MM.1S (cell line): ENCODE measurements at regions not wholly inside any gene's neighbourhood (a gene's known extent, or its start where the extent isn't known, plus 50 kb on each side); places are given as distances from the start of the nearest gene placed in this dataset.

Source experiments
- DNase-seq: peaks from one replicate; pipeline ENCODE4 v3.0.0-alpha.2; 2015
- H2AFZ ChIP-seq: fragments of 300-600 bp; sonication (generic); 2 replicates; pipeline ENCODE4 v1.6.0; 2016; ENCODE audit warnings: antibody characterized with exemption, low read length
- H3F3A ChIP-seq: fragments of 300-600 bp; sonication (generic); 2 replicates; pipeline ENCODE4 v1.6.1; 2016; ENCODE audit warnings: mild to moderate bottlenecking, antibody characterized with exemption, low read length, moderate library complexity, mixed read lengths; ENCODE audit not compliant: insufficient read depth
- H3K27ac ChIP-seq: fragments of 300-600 bp; sonication (generic); 2 replicates; pipeline ENCODE4 v1.5.1; 2016; ENCODE audit warnings: mild to moderate bottlenecking, low read length
- H3K27me3 ChIP-seq: fragments of 300-600 bp; sonication (generic); replicated peaks from 2 replicates; pipeline ENCODE4 v1.6.0; 2016; ENCODE audit warnings: low read length; ENCODE audit not compliant: insufficient read depth
- H3K36me3 ChIP-seq: fragments of 300-600 bp; sonication (generic); replicated peaks from 2 replicates; pipeline ENCODE4 v1.6.1; 2016; ENCODE audit warnings: mild to moderate bottlenecking, low read length, mixed read lengths; ENCODE audit not compliant: insufficient read depth
- H3K4me1 ChIP-seq: fragments of 300-600 bp; sonication (generic); 2 replicates; pipeline ENCODE4 v1.6.1; 2016; ENCODE audit warnings: low read length, mixed read lengths
- H3K4me2 ChIP-seq: fragments of 300-600 bp; sonication (generic); 2 replicates; pipeline ENCODE4 v1.6.0; 2016; ENCODE audit warnings: low read depth, low read length
- H3K4me3 ChIP-seq: fragments of 300-600 bp; sonication (generic); 2 replicates; pipeline ENCODE4 v1.5.1; 2016; ENCODE audit warnings: low read length, mixed read lengths
- H3K79me2 ChIP-seq: fragments of 300-600 bp; sonication (generic); 2 replicates; pipeline ENCODE4 v1.6.1; 2016; ENCODE audit warnings: mixed run types, low read length, mixed read lengths
- H3K9ac ChIP-seq: fragments of 300-600 bp; sonication (generic); 2 replicates; pipeline ENCODE4 v1.6.1; 2016; ENCODE audit warnings: low read length, mixed read lengths
- H3K9me2 ChIP-seq: fragments of 300-600 bp; sonication (generic); replicated peaks from 2 replicates; pipeline ENCODE4 v1.6.1; 2016; ENCODE audit warnings: mild to moderate bottlenecking, low read length, mixed read lengths; ENCODE audit not compliant: insufficient read depth
- H3K9me3 ChIP-seq: fragments of 300-600 bp; sonication (generic); replicated peaks from 2 replicates; pipeline ENCODE4 v1.6.1; 2016; ENCODE audit warnings: mild to moderate bottlenecking, low read length, mixed read lengths; ENCODE audit not compliant: insufficient read depth
- H4K20me1 ChIP-seq: fragments of 300-600 bp; sonication (generic); 2 replicates; pipeline ENCODE4 v1.6.1; 2016; ENCODE audit warnings: mild to moderate bottlenecking, low read length, moderate library complexity, mixed read lengths; ENCODE audit not compliant: insufficient read depth
- CTCF ChIP-seq: fragments of 300-600 bp; sonication (generic); IDR thresholded peaks from 2 replicates; pipeline ENCODE4 v1.5.1; 2016; ENCODE audit warnings: antibody characterized with exemption, low read length, mixed read lengths
- EZH2 ChIP-seq: fragments of 300-600 bp; sonication (generic); optimal IDR thresholded peaks from 2 replicates; pipeline ENCODE3; 2017; ENCODE audit warnings: low read depth, mild to moderate bottlenecking, antibody characterized with exemption, low read length, mixed read lengths
- EZH2phosphoT487 ChIP-seq: fragments of 300-600 bp; sonication (generic); IDR thresholded peaks from 2 replicates; pipeline ENCODE4 v1.6.1; 2018; ENCODE audit warnings: antibody characterized with exemption, low read length

DNA sequence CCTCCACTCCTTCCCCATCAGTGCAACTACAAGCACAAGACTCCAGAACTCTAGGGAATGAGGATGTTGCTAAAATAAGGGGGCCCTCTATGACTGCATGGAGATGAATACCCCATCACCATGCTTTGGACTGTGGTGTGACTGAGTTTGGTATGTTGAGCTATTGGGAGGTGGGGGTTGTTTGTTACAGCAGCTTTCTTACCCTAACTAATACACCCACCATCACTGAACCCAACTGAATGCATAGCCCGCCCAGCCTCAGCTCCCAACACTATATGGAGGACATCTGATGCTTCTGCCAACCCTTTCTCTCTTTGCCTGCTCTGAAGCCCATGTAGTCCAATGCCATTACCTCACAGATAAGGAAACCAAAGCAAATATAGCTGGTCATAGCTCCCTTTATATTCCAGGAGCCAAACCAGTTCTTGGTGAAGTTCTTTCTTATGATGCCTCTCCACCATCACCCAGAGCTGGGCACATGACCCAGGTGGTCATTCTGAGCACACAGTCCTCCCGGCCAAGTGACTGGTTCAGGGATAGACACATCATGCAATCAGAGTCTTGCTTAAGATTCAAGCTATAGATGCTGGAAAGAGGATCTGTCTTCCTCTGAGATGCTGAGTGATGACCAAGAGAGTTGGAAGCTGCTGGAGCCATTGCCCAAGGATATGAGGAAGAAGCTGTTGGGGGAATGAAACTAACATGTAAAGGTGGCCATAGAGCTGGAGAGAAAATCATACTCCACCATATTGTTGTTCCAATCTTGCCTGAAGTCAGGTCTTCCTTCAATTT is 155.6 kb upstream of the HAAO start:
- H3K79me2 ChIP-seq = no peaks in the 10 kb centered on the region
- no peaks in the 10 kb centered on the region for H3F3A ChIP-seq
- no peaks in the 10 kb centered on the region for H3K27me3 ChIP-seq
- no peaks in the 10 kb centered on the region for H3K9me2 ChIP-seq
- TF ChIP-seq EZH2phosphoT487 = no peak
- TF ChIP-seq EZH2 = no peak
- no peak for TF ChIP-seq CTCF
- H2AFZ ChIP-seq = no peak overlapping the region
- no peak overlapping the region for H3K4me2 ChIP-seq
- no peak overlapping the region for H3K4me3 ChIP-seq
- H3K9me3 ChIP-seq = no peaks in the 10 kb centered on the region
- H3K27ac ChIP-seq = no peak overlapping the region
- H3K9ac ChIP-seq = no peak overlapping the region
- no peak for DNase-seq
- H3K4me1 ChIP-seq = peaks cover 9% of the 10 kb centered on the region
- H3K36me3 ChIP-seq = no peaks in the 10 kb centered on the region
- no peaks in the 10 kb centered on the region for H4K20me1 ChIP-seq

GRCh38 chr2:42944779-42945415 is 152.5 kb upstream of the HAAO start:
- Histone ChIP-seq H3K4me1 (peaks cover 9% of the 10 kb centered on the region), H3K4me2 (no peak overlapping the region), H3K9ac (no peak overlapping the region), H3K9me3 (no peaks in the 10 kb centered on the region), H3K27me3 (no peaks in the 10 kb centered on the region), H3K9me2 (no peaks in the 10 kb centered on the region), H3K36me3 (no peaks in the 10 kb centered on the region), H3K79me2 (no peaks in the 10 kb centered on the region), H4K20me1 (no peaks in the 10 kb centered on the region), H3K27ac (no peak overlapping the region), H2AFZ (no peak overlapping the region), H3K4me3 (no peak overlapping the region), H3F3A (no peaks in the 10 kb centered on the region)
- DNase-seq = no peak
- TF ChIP-seq EZH2phosphoT487 (no peak), CTCF (no peak), EZH2 (no peak)

- Histone ChIP-seq H3K79me2 (no peaks in the 10 kb centered on the region), H4K20me1 (no peaks in the 10 kb centered on the region), H3K27ac (no peak overlapping the region), H3K4me1 (no peaks in the 10 kb centered on the region), H3K9ac (no peak overlapping the region), H3K27me3 (no peaks in the 10 kb centered on the region), H3K4me2 (no peak overlapping the region), H3F3A (no peaks in the 10 kb centered on the region), H3K4me3 (no peak overlapping the region), H3K9me2 (no peaks in the 10 kb centered on the region), H3K36me3 (no peaks in the 10 kb centered on the region), H2AFZ (no peak overlapping the region), H3K9me3 (no peaks in the 10 kb centered on the region)
- TF ChIP-seq EZH2phosphoT487 (no peak), EZH2 (no peak), CTCF (no peak)
- DNase-seq = no peak
These were observed 150.7 kb upstream of the HAAO start for GRCh38 chr2:42942990-42943493.
